ENCODE measurements at regions not wholly inside any gene's neighbourhood (a gene's known extent, or its start where the extent isn't known, plus 50 kb on each side); places are given as distances from the start of the nearest gene placed in this dataset.
"Not testable (repeated sequence)": the region's sequence is repeated elsewhere in the genome, so short reads cannot be mapped to it uniquely, and the experiment has no call there.

GRCh38 chr11:15660496-15660895 is 545.8 kb downstream of the INSC start:
- no peak for DNase-seq (ENCODE audit: low read depth in 2 of 2)

GRCh38 chr11:15662285-15662684 is 547.6 kb downstream of the INSC start:
- DNase-seq (ENCODE audit: low read depth in 2 of 2) = no peak

- DNase-seq (ENCODE audit: low read depth in 2 of 2) = no peak
These were observed 549.1 kb downstream of the INSC start for GRCh38 chr11:15663777-15664218.

GRCh38 chr11:15665368-15665871 is 550.7 kb downstream of the INSC start:
- DNase-seq (ENCODE audit: low read depth in 2 of 2) = no peak

- DNase-seq (ENCODE audit: low read depth in 2 of 2) = no peak
These were observed 552.5 kb downstream of the INSC start for GRCh38 chr11:15667127-15667725.

GRCh38 chr11:15668718-15669117 is 554.0 kb downstream of the INSC start:
- no peak for DNase-seq (ENCODE audit: low read depth in 2 of 2)

- DNase-seq (ENCODE audit: low read depth in 2 of 2) = no peak
These were observed 555.9 kb downstream of the INSC start for GRCh38 chr11:15670520-15671070.

GRCh38 chr11:15671216-15671615 is 556.5 kb downstream of the INSC start:
- no peak for DNase-seq (ENCODE audit: low read depth in 2 of 2)

GRCh38 chr11:15672825-15673224 is 558.1 kb downstream of the INSC start:
- no peak for DNase-seq (ENCODE audit: low read depth in 2 of 2)

GRCh38 chr11:15673408-15673831 is 558.7 kb downstream of the INSC start:
- DNase-seq (ENCODE audit: low read depth in 2 of 2) = no peak

GRCh38 chr11:15674756-15675155 is 560.0 kb downstream of the INSC start:
- DNase-seq (ENCODE audit: low read depth in 2 of 2) = no peak

GRCh38 chr11:15675683-15676082 is 561.0 kb downstream of the INSC start:
- no peak for DNase-seq (ENCODE audit: low read depth in 2 of 2)

GRCh38 chr11:15677181-15677580 is 562.5 kb downstream of the INSC start:
- DNase-seq (ENCODE audit: low read depth in 2 of 2) = no peak

GRCh38 chr11:15683528-15683927 is 568.8 kb downstream of the INSC start:
- no peak for DNase-seq (ENCODE audit: low read depth in 2 of 2)

GRCh38 chr11:15685306-15685705 is 570.6 kb downstream of the INSC start:
- no peak for DNase-seq (ENCODE audit: low read depth in 2 of 2)

GRCh38 chr11:15686259-15686658 is 571.5 kb downstream of the INSC start:
- not testable (repeated sequence) for DNase-seq (ENCODE audit: low read depth in 2 of 2)

GRCh38 chr11:15687342-15687741 is 572.6 kb downstream of the INSC start:
- no peak for DNase-seq (ENCODE audit: low read depth in 2 of 2)

- no peak for DNase-seq (ENCODE audit: low read depth in 2 of 2)
These were observed 573.6 kb downstream of the INSC start for GRCh38 chr11:15688351-15688792.

- no peak for DNase-seq (ENCODE audit: low read depth in 2 of 2)
These were observed 575.6 kb downstream of the INSC start for GRCh38 chr11:15690320-15690719.

- DNase-seq (ENCODE audit: low read depth in 2 of 2) = no peak
These were observed 578.0 kb downstream of the INSC start for GRCh38 chr11:15692739-15693138.

- DNase-seq (ENCODE audit: low read depth in 2 of 2) = no peak
These were observed 580.5 kb downstream of the INSC start for GRCh38 chr11:15695096-15695721.

- DNase-seq (ENCODE audit: low read depth in 2 of 2) = no peak
These were observed 581.3 kb downstream of the INSC start for GRCh38 chr11:15696069-15696468.

Data from stimulated activated CD8-positive, alpha-beta memory T cell treated with anti-CD3 and anti-CD28 coated beads, Interleukin-15, amount 100 ng/mL, for 48 hours (primary cell).